ENCODE measurements at regions not wholly inside any gene's neighbourhood (a gene's known extent, or its start where the extent isn't known, plus 50 kb on each side); places are given as distances from the start of the nearest gene placed in this dataset.

GRCh38 chr5:5014586-5015235, 125.4 kb upstream of the ADAMTS16 start:
- TF ChIP-seq CTCF (IDR thresholded peaks at IDR 0.05) = no peak
- TF ChIP-seq POLR2A (IDR thresholded peaks at IDR 0.05) = no peak
- no peak for TF ChIP-seq POLR2AphosphoS5 (IDR thresholded peaks at IDR 0.05)

All from prostate gland (tissue), 2 donors.